NCI-H510A treated with DMSO at 0.1 percent for 48 hours (cell line): ENCODE measurements at regions not wholly inside any gene's neighbourhood (a gene's known extent, or its start where the extent isn't known, plus 50 kb on each side); places are given as distances from the start of the nearest gene placed in this dataset.
"Not testable (repeated sequence)": the region's sequence is repeated elsewhere in the genome, so short reads cannot be mapped to it uniquely, and the experiment has no call there.

Experiments
- DNase-seq: peaks from one replicate; lab custom pipeline; 2025; lab: John Stamatoyannopoulos, UW

DNA sequence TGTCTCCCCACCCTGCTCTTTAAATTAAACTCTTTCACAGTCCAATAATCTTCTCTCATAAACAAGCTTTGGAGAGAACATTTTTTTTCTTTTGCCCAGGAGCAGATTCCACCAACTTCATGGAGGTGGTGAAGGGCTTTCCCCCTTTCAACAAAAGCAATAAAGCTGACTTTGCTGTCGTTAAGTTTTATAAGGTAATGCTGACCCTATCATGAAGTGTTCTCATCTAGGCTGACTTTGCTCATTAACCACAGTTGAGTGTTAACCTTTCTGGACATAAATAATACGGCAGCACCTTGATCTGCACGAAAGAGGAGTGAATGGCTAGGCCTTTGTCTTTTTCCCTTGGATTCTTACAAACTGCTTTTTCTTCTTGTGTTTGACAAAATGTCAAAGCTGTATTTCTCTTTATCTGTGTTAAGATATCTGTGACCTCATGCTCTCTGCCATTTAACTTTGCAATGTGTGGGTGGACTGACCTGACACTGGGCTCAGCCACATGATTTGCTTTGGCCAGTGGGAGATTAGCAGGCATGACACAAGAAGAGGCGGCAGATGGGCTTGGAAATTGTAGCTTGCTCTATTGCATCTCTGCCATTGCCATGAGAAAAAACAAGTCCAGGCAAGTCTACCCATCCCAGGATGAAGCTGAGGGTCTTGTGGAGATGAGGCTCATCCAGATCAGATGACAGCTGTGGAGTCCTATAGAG, 470.9 kb upstream of the CCDC196 start:
- peak; percentile 80 for DNase-seq

DNA sequence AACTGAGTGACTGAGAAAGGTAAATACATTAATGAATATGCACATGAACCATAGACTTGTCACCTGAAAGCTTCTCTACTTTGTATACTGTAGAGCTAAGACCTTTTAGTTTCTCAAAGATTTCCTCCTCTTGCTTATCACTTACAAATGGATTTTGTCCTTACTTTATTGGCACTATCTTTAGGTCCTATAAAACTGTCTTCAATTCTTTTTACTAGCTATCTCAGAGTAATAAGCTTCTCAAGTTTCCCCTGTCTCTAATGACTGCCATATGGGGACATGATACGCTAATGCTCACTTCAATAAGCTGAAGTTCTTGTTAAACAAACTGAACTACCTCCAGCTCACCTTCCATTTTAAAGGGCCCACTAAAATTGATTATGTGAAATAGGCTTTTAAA, 468.2 kb upstream of the CCDC196 start:
- peak; percentile 51 for DNase-seq

DNA sequence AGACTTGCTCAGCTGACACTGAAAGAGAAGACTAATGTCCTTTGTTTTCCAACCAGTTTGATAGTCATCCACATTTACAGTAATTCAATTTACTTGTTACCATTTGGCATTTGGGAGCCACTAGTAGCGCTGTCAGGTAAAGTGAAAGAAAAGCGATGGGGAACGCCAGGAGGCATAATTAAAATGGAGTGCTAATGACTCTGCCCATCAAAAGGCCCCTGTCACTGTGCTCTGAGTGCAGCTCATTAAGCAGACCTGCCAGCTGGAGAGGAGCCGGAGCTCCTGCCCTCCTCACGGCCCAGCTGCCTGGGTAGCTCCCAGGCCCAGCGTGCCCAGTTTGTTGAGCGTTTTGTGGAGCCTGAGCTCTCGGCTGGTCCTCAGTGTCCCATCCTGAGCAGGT, 463.6 kb upstream of the CCDC196 start:
- DNase-seq: no peak

DNA sequence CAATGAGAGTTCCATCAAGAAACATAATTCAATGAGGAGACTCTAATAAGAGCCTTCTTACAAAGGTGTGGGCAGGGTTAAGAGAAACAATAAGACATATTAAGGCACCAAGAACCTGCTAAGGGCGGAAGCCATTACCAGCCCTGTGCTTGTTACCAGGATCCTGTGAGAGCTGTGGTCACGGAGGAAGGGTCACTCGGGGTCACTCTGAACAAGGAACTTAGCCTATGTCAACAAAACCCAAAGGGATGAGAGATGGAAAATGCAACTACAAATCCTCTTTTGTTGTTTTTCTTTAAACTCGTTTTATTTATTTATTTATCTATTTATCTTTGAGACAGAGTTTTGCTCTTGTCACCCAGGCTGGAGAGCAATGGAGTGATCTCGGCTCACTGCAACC, 460.4 kb upstream of the CCDC196 start:
- no peak for DNase-seq

DNA sequence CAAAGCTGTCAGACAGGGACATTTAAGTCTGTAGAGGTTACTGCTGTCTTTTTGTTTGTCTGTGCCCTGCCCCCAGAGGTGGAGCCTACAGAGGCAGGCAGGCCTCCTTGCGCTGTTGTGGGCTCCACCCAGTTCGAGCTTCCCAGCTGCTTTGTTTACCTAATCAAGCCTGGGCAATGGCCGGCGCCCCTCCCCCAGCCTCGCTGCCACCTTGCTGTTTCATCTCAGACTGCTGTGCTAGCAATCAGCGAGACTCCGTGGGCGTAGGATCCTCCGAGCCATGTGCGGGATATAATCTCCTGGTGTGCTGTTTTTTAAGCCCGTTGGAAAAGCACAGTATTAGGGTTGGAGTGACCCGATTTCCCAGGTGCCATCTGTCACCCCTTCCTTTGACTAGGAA, 454.2 kb upstream of the CCDC196 start:
- not testable (repeated sequence) for DNase-seq

- no peak for DNase-seq
Observed at GRCh38 chr14:66032800-66033199, 453.4 kb upstream of the CCDC196 start.

DNA sequence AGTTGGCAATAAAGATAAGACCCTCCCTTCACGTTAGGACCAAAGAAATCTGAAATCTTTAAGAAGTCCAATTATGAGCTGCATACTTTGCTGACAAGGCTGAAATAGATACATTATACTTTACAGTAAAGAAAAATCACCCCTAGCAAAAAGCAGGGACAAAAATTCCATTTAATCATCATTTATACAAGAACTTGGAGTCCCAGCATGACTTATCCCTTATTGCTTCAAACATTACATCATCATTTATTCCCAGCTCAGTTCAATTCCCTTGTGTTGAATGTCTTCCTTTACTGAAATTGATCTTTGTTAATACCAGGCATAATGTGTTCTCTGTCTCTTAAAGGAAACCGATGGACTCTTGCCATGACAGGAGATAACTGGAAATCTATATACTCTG, 449.6 kb upstream of the CCDC196 start:
- DNase-seq: no peak

DNA sequence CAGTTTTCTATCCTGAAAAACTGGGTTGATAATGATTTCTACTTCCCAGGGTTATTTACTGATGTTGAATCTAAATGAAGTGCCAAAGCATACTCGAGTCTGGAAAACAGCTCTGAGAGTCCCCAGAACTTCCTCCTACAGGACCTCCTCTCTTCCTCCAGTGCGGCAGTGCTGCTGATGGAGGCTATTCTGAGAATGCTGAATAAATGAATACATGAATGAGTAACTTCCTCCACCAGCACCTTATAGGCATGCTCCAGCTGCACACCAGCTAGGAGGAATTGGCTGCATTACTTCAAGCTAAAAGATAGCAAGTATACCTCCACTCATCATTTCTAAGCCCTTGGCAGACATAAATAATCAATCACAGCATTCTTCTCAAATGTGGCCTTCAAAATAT, 448.8 kb upstream of the CCDC196 start:
- DNase-seq: no peak

DNA sequence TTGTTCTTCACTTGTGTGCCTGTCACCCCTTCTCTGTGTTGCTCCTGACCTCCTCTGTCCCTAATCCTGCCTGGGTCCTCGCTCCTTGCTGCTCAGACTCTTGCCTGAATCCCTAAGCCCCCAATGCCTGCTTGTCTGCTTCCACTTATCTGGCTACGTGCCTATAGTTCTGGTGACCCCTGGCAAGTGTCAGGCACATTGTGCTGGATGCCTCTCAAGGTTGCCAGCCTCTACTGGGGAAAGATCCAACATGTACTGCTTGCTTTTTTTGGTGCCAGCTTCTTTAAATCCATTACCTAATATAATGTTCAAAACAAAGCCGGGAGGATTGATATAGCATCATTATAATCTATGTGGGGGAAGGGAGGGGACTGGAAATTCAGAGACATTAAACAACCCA, 448.0 kb upstream of the CCDC196 start:
- DNase-seq: no peak

DNA sequence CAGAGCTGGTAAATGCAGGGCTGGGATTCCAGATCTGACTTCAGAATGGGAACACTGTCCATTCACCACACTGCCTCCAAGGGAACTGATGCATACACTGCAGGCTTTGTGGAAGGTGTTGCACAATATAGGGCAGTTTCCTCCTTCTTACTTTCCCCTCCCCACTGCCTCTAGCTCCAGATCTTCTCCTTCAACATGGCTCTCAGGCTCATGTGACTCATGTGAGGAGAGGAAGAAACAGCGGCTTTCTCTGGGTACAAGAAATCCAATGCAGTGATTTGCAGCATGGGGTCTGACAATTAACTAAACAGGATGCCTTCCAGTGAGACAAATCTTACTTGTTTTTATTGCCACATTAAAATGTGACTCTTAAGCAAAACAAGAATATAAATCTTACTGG, 447.6 kb upstream of the CCDC196 start:
- DNase-seq: no peak

DNA sequence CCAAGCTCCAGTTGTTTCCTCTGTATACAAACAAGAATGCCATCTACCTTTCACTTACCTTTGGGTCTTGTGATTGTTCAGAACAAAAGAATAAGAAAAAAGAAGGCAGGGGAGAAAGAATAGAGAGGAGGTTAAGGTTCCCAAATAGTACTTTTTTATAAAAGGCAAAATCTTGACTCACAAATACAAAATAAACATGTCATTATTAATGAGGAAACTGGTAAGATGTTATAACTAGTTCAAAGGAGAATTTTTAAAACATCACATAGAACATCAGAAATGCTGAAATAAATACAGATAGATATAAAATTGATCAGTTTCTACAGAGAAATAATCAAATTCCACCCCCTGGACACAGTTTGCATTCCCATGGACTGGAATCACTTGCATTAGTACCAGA, 446.7 kb upstream of the CCDC196 start:
- no peak for DNase-seq

DNA sequence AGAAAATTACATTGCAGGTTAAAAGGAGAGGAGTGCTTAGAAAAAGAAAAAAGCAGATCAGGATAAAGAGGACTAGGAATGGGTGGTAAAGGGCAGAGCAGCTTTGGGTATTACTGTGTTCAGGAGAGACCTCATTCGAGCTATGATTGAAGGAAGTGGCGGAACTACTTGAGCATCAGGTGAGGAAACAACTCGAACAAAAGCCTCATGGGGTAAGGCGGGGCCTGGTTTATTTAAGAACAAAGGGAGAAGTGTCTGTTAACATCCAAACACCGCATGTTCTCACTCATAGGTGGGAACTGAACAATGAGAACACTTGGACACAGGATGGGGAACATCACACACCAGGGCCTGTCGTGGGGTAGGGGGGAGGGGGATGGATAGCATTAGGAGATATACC, 444.6 kb upstream of the CCDC196 start:
- peak; percentile 70 for DNase-seq

- DNase-seq: no peak
Observed at GRCh38 chr14:66043921-66044320, 442.2 kb upstream of the CCDC196 start.

GRCh38 chr14:66045572-66046021, 440.6 kb upstream of the CCDC196 start:
- peak; percentile 48 for DNase-seq

DNA sequence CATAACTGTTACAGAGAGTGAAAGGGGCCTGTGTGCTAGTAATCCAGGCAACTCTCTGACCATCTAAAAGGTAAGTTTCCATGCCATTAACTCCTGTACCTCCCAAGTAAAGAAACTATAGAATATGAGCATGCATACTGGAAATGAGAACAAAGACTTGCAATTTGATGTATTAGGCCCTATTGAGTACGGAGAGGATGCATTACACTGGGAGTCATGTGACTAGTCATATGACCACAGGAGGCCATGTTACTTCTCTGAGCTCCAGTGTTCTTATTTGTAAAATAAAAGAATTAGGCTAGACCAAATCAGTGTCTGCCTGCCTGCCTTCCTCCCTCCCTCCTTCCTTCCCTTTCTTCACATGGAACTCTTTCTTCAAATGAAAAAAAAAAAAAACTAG, 440.1 kb upstream of the CCDC196 start:
- DNase-seq: no peak

- no peak for DNase-seq
Observed at GRCh38 chr14:66046591-66046990, 439.6 kb upstream of the CCDC196 start.

- no peak for DNase-seq
Observed at GRCh38 chr14:66056268-66056907, 429.8 kb upstream of the CCDC196 start.

DNA sequence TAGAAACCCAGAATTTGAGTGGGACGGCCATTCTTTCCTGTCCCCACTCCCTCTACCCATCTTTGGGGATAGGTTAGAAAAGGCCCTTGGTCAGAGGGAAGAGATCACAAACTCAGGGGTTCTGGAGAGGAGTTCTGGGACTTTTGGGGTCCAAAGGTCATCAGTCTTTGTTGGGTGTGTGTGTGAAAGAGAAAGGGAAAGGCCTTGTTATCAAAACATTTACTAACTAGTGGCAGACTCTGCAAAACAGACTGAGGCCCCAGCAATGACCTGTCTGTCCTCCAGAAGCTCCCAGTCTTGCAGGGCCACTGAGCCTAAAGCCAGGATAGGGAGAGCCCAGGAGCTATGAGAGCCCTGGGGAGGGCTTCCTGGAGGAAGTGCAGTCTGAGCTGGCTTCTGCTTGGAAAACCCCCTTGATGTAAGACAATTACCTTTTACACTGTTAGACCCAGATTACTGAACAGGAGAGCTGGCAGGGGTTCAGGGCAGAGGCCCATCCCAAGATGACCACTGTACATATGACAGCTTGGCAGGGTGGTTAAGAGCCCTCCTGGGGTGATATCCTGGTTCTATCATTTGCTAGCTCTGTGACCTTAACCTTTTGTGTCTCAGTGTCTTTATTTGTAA, 429.1 kb upstream of the CCDC196 start:
- no peak for DNase-seq

DNA sequence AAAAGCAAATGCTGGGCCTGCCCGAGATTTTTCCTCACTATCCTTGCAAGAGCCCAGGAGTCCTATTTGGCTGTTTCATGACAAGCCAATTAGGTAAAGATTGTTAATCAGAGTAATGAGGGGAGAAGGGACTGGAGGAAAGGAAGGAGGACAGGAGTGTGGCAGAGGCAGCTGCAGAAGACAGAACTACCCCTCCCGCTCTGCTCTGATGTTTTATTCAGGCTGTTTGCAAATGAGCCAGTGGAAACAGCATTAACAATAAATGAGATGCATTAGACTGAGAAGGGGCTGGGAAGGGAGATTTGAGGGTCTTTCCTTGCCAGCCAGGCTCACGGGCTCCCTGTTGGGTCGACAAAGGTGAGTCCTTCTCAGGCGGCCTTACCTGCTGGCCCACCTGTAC, 421.0 kb upstream of the CCDC196 start:
- DNase-seq: no peak

DNA sequence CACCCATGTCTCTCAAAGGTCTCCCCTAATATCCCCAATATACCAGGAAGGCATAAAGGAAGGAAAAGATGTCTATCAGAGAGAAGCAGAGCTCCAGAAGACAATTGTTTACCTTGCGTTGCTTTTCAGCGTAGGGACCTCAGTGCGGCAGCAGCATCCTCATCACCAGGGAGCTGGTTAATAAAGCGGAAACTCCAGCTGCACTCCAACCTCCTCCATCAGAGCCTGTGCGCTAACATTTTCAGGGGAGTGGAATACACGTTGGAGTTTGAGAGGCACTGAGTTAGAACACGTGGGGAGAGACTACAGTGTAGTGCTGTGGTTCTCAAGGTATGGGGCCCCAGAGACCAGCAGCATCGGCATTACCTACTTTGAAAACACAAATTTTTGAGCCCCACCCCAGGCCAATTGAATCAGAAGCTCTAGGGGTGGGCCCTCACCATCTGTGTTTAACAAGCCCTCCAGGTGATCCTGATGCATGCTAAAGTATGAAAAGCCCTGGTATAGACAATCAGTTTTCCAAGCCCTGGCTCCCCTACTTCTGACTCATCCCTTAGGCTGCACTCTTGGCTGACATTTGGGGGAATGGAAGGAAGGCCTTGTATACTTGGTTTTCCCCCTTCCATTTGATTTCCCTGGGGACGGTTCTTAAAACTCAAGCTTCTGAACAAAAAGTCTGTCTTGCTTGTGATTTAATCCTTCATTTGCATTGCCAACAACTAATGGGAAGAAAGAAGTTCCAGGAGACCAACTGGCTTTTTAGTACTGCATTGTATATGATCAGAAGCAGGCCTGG, 419.0 kb upstream of the CCDC196 start:
- DNase-seq: peak; percentile 12

- DNase-seq: no peak
Observed at GRCh38 chr14:66069036-66069435, 417.1 kb upstream of the CCDC196 start.

- DNase-seq: no peak
Observed at GRCh38 chr14:66069830-66070541, 416.2 kb upstream of the CCDC196 start.
